Endothelial cell of umbilical vein (primary cell): ENCODE measurements at regions not wholly inside any gene's neighbourhood (a gene's known extent, or its start where the extent isn't known, plus 50 kb on each side); places are given as distances from the start of the nearest gene placed in this dataset.

Experiments
- EZH2 ChIP-seq: IDR thresholded peaks from 2 replicates; pipeline ENCODE4 v1.6.1; 2012; ENCODE audit warnings: borderline replicate concordance, low read depth, mild to moderate bottlenecking, moderate library complexity, low read length, inconsistent platforms; ENCODE audit not compliant: severe bottlenecking
- POLR2AphosphoS5 ChIP-seq: IDR thresholded peaks from 2 replicates; pipeline ENCODE4 v1.6.1; 2012; ENCODE audit warnings: low read depth, mild to moderate bottlenecking, control low read depth, low read length, moderate library complexity; ENCODE audit not compliant: insufficient read depth
- TF ChIP-seq, protein P1 (sequence below), 2 donors: IDR thresholded peaks; 1 replicate in 1 of 2; 2 replicates in 1 of 2; pipeline ENCODE4 v1.5.1; 2011; ENCODE audit warnings: low read length in 2 of 2, mild to moderate bottlenecking in 2 of 2, moderate library complexity in 2 of 2, control low read depth in 1 of 2, inconsistent platforms in 1 of 2, low read depth in 1 of 2; ENCODE audit not compliant: insufficient read depth in 1 of 2; ENCODE audit errors: extremely low read depth in 1 of 2

DNA sequence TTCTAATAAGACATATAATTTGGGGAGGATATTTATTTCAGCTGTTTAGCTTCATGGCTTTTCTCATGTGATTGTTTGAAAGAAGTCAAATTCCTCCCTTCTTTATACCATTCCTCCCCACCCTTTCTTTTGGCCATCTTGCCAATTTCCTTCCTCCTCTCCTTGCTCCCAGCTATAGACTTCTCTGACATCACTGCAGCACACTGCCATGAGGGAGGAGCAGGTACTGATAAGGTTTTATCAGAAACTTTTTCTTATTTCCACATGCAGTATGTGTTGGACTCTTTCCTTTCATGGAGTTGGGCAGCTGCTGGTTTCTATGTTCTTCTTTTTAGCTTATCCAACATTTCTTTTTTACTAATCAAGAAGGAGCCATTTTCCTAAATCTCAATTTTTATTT, 481.7 kb upstream of the NR3C2 start:
- TF ChIP-seq, protein P1, sequence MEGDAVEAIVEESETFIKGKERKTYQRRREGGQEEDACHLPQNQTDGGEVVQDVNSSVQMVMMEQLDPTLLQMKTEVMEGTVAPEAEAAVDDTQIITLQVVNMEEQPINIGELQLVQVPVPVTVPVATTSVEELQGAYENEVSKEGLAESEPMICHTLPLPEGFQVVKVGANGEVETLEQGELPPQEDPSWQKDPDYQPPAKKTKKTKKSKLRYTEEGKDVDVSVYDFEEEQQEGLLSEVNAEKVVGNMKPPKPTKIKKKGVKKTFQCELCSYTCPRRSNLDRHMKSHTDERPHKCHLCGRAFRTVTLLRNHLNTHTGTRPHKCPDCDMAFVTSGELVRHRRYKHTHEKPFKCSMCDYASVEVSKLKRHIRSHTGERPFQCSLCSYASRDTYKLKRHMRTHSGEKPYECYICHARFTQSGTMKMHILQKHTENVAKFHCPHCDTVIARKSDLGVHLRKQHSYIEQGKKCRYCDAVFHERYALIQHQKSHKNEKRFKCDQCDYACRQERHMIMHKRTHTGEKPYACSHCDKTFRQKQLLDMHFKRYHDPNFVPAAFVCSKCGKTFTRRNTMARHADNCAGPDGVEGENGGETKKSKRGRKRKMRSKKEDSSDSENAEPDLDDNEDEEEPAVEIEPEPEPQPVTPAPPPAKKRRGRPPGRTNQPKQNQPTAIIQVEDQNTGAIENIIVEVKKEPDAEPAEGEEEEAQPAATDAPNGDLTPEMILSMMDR (IDR thresholded peaks at IDR 0.05; ENCODE audit: extremely low read depth in 1 of 2, insufficient read depth in 1 of 2, low read depth in 1 of 2, low read length in 2 of 2), result no peak
- TF ChIP-seq EZH2 (no peak), POLR2AphosphoS5 (no peak)
